ENCODE measurements at regions not wholly inside any gene's neighbourhood (a gene's known extent, or its start where the extent isn't known, plus 50 kb on each side); places are given as distances from the start of the nearest gene placed in this dataset.

DNA sequence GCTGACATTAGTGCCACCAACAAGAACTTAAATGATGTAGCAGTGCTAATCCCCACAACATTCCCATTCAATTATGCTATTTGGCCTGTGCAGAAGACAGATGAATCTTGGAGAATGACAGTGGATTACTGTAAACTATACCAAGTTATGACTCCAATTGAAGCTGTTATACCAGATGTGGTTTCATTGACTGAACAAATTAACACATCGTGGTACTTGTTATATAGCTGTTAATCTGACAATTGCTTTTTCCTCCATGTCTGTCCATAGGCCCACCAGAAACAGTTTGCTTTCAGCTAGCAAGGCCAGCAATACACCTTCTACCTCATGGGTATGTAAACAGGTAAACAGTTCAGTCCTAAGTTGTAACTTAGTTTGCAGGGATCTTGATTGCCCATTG lies 101.1 kb downstream of the S1PR1 start:
- Histone ChIP-seq H3K27ac (no peak overlapping the region), H3K36me3 (no peaks in the 10 kb centered on the region), H3K9me3 (ENCODE audit: severe bottlenecking) (no peaks in the 10 kb centered on the region), H3K27me3 (ENCODE audit: insufficient read depth, low read depth, severe bottlenecking) (peaks cover 57% of the 10 kb centered on the region), H3K4me3 (ENCODE audit: low read depth, low read length) (no peak overlapping the region)
- TF ChIP-seq, protein P1, sequence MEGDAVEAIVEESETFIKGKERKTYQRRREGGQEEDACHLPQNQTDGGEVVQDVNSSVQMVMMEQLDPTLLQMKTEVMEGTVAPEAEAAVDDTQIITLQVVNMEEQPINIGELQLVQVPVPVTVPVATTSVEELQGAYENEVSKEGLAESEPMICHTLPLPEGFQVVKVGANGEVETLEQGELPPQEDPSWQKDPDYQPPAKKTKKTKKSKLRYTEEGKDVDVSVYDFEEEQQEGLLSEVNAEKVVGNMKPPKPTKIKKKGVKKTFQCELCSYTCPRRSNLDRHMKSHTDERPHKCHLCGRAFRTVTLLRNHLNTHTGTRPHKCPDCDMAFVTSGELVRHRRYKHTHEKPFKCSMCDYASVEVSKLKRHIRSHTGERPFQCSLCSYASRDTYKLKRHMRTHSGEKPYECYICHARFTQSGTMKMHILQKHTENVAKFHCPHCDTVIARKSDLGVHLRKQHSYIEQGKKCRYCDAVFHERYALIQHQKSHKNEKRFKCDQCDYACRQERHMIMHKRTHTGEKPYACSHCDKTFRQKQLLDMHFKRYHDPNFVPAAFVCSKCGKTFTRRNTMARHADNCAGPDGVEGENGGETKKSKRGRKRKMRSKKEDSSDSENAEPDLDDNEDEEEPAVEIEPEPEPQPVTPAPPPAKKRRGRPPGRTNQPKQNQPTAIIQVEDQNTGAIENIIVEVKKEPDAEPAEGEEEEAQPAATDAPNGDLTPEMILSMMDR (IDR thresholded peaks at IDR 0.05; ENCODE audit: low read depth, low read length): no peak
- no peak for DNase-seq

- H3K9me3 ChIP-seq (ENCODE audit: severe bottlenecking): no peaks in the 10 kb centered on the region
- no peak for DNase-seq
- H3K36me3 ChIP-seq: no peaks in the 10 kb centered on the region
- no peak overlapping the region for H3K27ac ChIP-seq
- H3K4me3 ChIP-seq (ENCODE audit: low read depth, low read length): no peak overlapping the region
- H3K27me3 ChIP-seq (ENCODE audit: insufficient read depth, low read depth, severe bottlenecking): peaks cover 64% of the 10 kb centered on the region
- TF ChIP-seq, protein P1 (IDR thresholded peaks at IDR 0.05; ENCODE audit: low read depth, low read length): no peak
These were observed 102.1 kb downstream of the S1PR1 start for GRCh38 chr1:101338714-101339430.

DNA sequence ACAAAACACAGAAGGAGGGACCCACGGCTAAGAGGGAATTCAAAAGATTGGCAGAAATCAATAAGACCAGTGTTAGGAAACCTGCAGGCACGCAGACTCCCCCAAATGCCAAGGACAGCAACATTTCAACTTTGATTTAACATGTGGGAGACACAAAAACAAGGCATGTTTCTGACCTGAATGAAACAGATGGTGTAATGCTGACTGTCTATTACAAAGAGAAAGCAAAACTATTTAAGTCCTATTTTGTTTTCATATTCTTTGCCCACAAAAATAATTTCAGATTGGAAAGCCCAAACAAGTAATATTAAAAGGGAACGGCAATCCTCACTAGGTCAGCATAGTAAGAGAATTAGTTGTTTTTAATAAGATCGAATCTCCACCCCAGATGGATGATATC lies 107.9 kb downstream of the S1PR1 start:
- H3K27ac ChIP-seq: no peak overlapping the region
- no peak overlapping the region for H3K4me3 ChIP-seq (ENCODE audit: low read depth, low read length)
- TF ChIP-seq, protein P1 (IDR thresholded peaks at IDR 0.05; ENCODE audit: low read depth, low read length): no peak
- DNase-seq: no peak
- H3K27me3 ChIP-seq (ENCODE audit: insufficient read depth, low read depth, severe bottlenecking): peaks cover 79% of the 10 kb centered on the region
- no peaks in the 10 kb centered on the region for H3K36me3 ChIP-seq
- H3K9me3 ChIP-seq (ENCODE audit: severe bottlenecking): no peaks in the 10 kb centered on the region

GRCh38 chr1:101346419-101346818 lies 109.6 kb downstream of the S1PR1 start:
- Histone ChIP-seq H3K36me3 (no peaks in the 10 kb centered on the region), H3K9me3 (ENCODE audit: severe bottlenecking) (no peaks in the 10 kb centered on the region), H3K4me3 (ENCODE audit: low read depth, low read length) (no peak overlapping the region), H3K27me3 (ENCODE audit: insufficient read depth, low read depth, severe bottlenecking) (peaks cover 69% of the 10 kb centered on the region), H3K27ac (no peak overlapping the region)
- no peak for DNase-seq
- TF ChIP-seq, protein P1 (IDR thresholded peaks at IDR 0.05; ENCODE audit: low read depth, low read length): no peak

GRCh38 chr1:101356013-101356412 lies 119.2 kb downstream of the S1PR1 start:
- Histone ChIP-seq H3K9me3 (ENCODE audit: severe bottlenecking) (no peaks in the 10 kb centered on the region), H3K36me3 (no peaks in the 10 kb centered on the region), H3K4me3 (ENCODE audit: low read depth, low read length) (no peak overlapping the region), H3K27ac (no peak overlapping the region), H3K27me3 (ENCODE audit: insufficient read depth, low read depth, severe bottlenecking) (peaks cover 57% of the 10 kb centered on the region)
- no peak for DNase-seq
- TF ChIP-seq, protein P1 (IDR thresholded peaks at IDR 0.05; ENCODE audit: low read depth, low read length): no peak
